Spleen (tissue), 11 donors: ENCODE measurements at regions not wholly inside any gene's neighbourhood (a gene's known extent, or its start where the extent isn't known, plus 50 kb on each side); places are given as distances from the start of the nearest gene placed in this dataset.

Experiments used
- DNase-seq: peaks from one replicate; pipeline ENCODE4 v3.0.0-alpha.2; 2020
- H3K27ac ChIP-seq, 8 donors: fragments of 200-600 bp; sonication (generic) in 7 of 8; 1 replicate in 4 of 8; 2 replicates in 4 of 8; pipeline versions ENCODE4 v1.5.0 to v1.8.0; 2016 to 2021; ENCODE audit warnings: inconsistent platforms in 4 of 8, mild to moderate bottlenecking in 4 of 8, moderate library complexity in 1 of 8
- H3K27me3 ChIP-seq, 7 donors: fragments of 200-600 bp; sonication (generic) in 6 of 7; replicated peaks in 1 of 7; 1 replicate in 4 of 7; 2 replicates in 3 of 7; pipeline versions ENCODE4 v1.5.0 to v1.8.0; 2016 to 2021; ENCODE audit warnings: inconsistent platforms in 3 of 7, mild to moderate bottlenecking in 1 of 7
- H3K36me3 ChIP-seq, 6 donors: fragments of 200-600 bp; sonication (generic) in 5 of 6; 1 replicate in 4 of 6; 2 replicates in 2 of 6; pipeline versions ENCODE4 v1.5.0 to v1.8.0; 2016 to 2021; ENCODE audit warnings: inconsistent platforms in 2 of 6
- H3K4me1 ChIP-seq, 6 donors: fragments of 200-600 bp; sonication (generic) in 5 of 6; 1 replicate in 3 of 6; 2 replicates in 3 of 6; pipeline versions ENCODE4 v1.5.0 to v1.8.0; 2016 to 2021; ENCODE audit warnings: inconsistent platforms in 3 of 6
- H3K4me3 ChIP-seq, 8 donors: fragments of 200-600 bp; sonication (generic) in 7 of 8; 1 replicate in 4 of 8; 2 replicates in 4 of 8; pipeline versions ENCODE4 v1.5.0 to v1.8.0; 2016 to 2021; ENCODE audit warnings: inconsistent platforms in 4 of 8, mild to moderate bottlenecking in 4 of 8, moderate library complexity in 2 of 8
- H3K9me3 ChIP-seq, 8 donors: fragments of 200-600 bp; sonication (generic) in 7 of 8; 1 replicate in 4 of 8; 2 replicates in 4 of 8; pipeline versions ENCODE4 v1.5.0 to v1.8.0; 2016 to 2021; ENCODE audit warnings: inconsistent platforms in 4 of 8
- CTCF ChIP-seq, 11 experiments: fragments of 200-600 bp in 7 of 11; fragments of 450-650 bp in 4 of 11; sonication (generic) in 4 of 11; IDR thresholded peaks in 8 of 11; conservative IDR thresholded peaks in 3 of 11; 1 replicate in 7 of 11; 2 replicates in 4 of 11; pipeline versions ENCODE4 v1.4.0 to v1.8.0; 2016 to 2021; ENCODE audit warnings: antibody characterized with exemption in 11 of 11, inconsistent platforms in 4 of 11, mild to moderate bottlenecking in 1 of 11
- POLR2A ChIP-seq, 3 donors: fragments of 450-650 bp; IDR thresholded peaks; one replicate each; pipeline ENCODE4 v1.5.1; 2017; ENCODE audit warnings: antibody characterized with exemption in 3 of 3, mild to moderate bottlenecking in 1 of 3
- POLR2AphosphoS5 ChIP-seq, 3 donors: sonication (generic); formaldehyde crosslinking; IDR thresholded peaks; one replicate each; pipeline ENCODE4 v1.5.1; 2017; ENCODE audit warnings: antibody characterized with exemption in 3 of 3
- WGBS, 5 donors: extraction: QIAGEN DNeasy Blood & Tissue Kit in 3 of 5; methylation state at CpG; one replicate each; pipeline versions ENCODE4 v1.1.5 to v1.1.7; 2013 to 2018; 5-methylcytosine and 5-hydroxymethylcytosine counted together
- intact Hi-C: fragments of 100-400 bp; cut with DNase I; formaldehyde crosslinking; loops from one replicate; pipeline ENCODE4 v1.15.0; 2023; ENCODE audit warnings: low total_unique reads
- donor health status: healthy with polysubstance abuse.
- donor health status: DM: no; HTN: no; CAD: no; lungs with moderate emphysema.
- donor health status: DM: no; HTN: no; CAD: no.
- donor health status: Bipolar disorder and iron deficiency.
- donor health status: healthy.
- donor health status: DM: no; HTN: no; CAD: no.
- donor health status: DM: yes; HTN: yes; CAD: no.

GRCh38 chr14:30015489-30015888, 87.8 kb upstream of the PRKD1 start:
- H3K36me3 ChIP-seq, result no peaks in the 10 kb centered on the region
- H3K27me3 ChIP-seq, result no peaks in the 10 kb centered on the region
- H3K4me1 ChIP-seq, result no peaks in the 10 kb centered on the region
- no peak for DNase-seq
- WGBS, 5 donors, result 75 to 87% (median 82%) methylated on average over 2 of the region's 2 CpGs
- TF ChIP-seq POLR2A (IDR thresholded peaks at IDR 0.05) (no peak), CTCF (IDR thresholded peaks at IDR 0.05 in 8 of 11, conservative IDR thresholded peaks at IDR 0.05 in 3 of 11) (no peak), POLR2AphosphoS5 (IDR thresholded peaks at IDR 0.05) (no peak)
- H3K27ac ChIP-seq, result no peak overlapping the region
- H3K4me3 ChIP-seq, result no peak overlapping the region
- intact Hi-C loops, result no loop called here
- peaks cover 0 to under 1% (median 0%) of the 10 kb centered on the region in 8 donors for H3K9me3 ChIP-seq

- Histone ChIP-seq H3K4me3 (no peak overlapping the region), H3K9me3 (no peaks in the 10 kb centered on the region), H3K4me1 (no peaks in the 10 kb centered on the region), H3K27me3 (no peaks in the 10 kb centered on the region), H3K36me3 (no peaks in the 10 kb centered on the region), H3K27ac (no peak overlapping the region)
- 86 to 100% (median 89%) methylated on average over 1 of the region's 1 CpG for WGBS, 5 donors
- DNase-seq, result no peak
- TF ChIP-seq POLR2A (IDR thresholded peaks at IDR 0.05) (no peak), CTCF (IDR thresholded peaks at IDR 0.05 in 8 of 11, conservative IDR thresholded peaks at IDR 0.05 in 3 of 11) (no peak), POLR2AphosphoS5 (IDR thresholded peaks at IDR 0.05) (no peak)
- intact Hi-C loops, result no loop called here
These were observed 88.4 kb upstream of the PRKD1 start for GRCh38 chr14:30016002-30016401.

- 69 to 89% (median 78%) methylated on average over 2 of the region's 2 CpGs for WGBS, 5 donors
- intact Hi-C loops, result no loop called here
- DNase-seq, result no peak
These were observed 89.8 kb upstream of the PRKD1 start for GRCh38 chr14:30017370-30017993.

GRCh38 chr14:30020271-30020670, 92.6 kb upstream of the PRKD1 start:
- TF ChIP-seq CTCF (IDR thresholded peaks at IDR 0.05 in 8 of 11, conservative IDR thresholded peaks at IDR 0.05 in 3 of 11), result no peak
- no peak for TF ChIP-seq POLR2AphosphoS5 (IDR thresholded peaks at IDR 0.05)
- no peak for TF ChIP-seq POLR2A (IDR thresholded peaks at IDR 0.05)
- intact Hi-C loops, result no loop called here
- Histone ChIP-seq H3K27ac (no peak overlapping the region), H3K4me1 (no peaks in the 10 kb centered on the region), H3K9me3 (peaks cover 0 to 19% (median 4%) of the 10 kb centered on the region in 8 donors), H3K27me3 (no peaks in the 10 kb centered on the region), H3K4me3 (no peak overlapping the region), H3K36me3 (no peaks in the 10 kb centered on the region)
- WGBS, 5 donors, result 32 to 90% (median 62%) methylated on average over 2 of the region's 2 CpGs
- no peak for DNase-seq

More at GRCh38 chr14:30017370-30017993, 89.8 kb upstream of the PRKD1 start:
- H3K36me3 ChIP-seq, result no peaks in the 10 kb centered on the region
- no peaks in the 10 kb centered on the region for H3K27me3 ChIP-seq
- no peaks in the 10 kb centered on the region for H3K4me1 ChIP-seq
- TF ChIP-seq CTCF (IDR thresholded peaks at IDR 0.05 in 8 of 11, conservative IDR thresholded peaks at IDR 0.05 in 3 of 11) (no peak), POLR2A (IDR thresholded peaks at IDR 0.05) (no peak), POLR2AphosphoS5 (IDR thresholded peaks at IDR 0.05) (no peak)
- H3K9me3 ChIP-seq, result peaks cover 0 to under 1% (median 0%) of the 10 kb centered on the region in 8 donors
- H3K4me3 ChIP-seq, result no peak overlapping the region
- H3K27ac ChIP-seq, result no peak overlapping the region
